K562 (cell line): ENCODE measurements at regions not wholly inside any gene's neighbourhood (a gene's known extent, or its start where the extent isn't known, plus 50 kb on each side); places are given as distances from the start of the nearest gene placed in this dataset.

Experiments
- ATF7 ChIP-seq: fragments of 450-650 bp; IDR thresholded peaks from 2 replicates; pipeline ENCODE4 v1.7.1; 2014; ENCODE audit warnings: mild to moderate bottlenecking, moderate library complexity
- EGR1 ChIP-seq: fragments of 450-650 bp; conservative IDR thresholded peaks from 2 replicates; pipeline ENCODE4 v1.6.1; 2017; ENCODE audit warnings: mild to moderate bottlenecking
- NCOA2 ChIP-seq, 2 experiments: fragments of 450-650 bp; IDR thresholded peaks; 2 replicates each; pipeline ENCODE4 v1.6.1; 2018; ENCODE audit warnings: mild to moderate bottlenecking in 2 of 2, moderate library complexity in 1 of 2; ENCODE audit not compliant: partially characterized antibody in 2 of 2
- NFRKB ChIP-seq: fragments of 450-650 bp; IDR thresholded peaks from 2 replicates; pipeline ENCODE4 v1.6.1; 2016; ENCODE audit warnings: low read depth
- TF ChIP-seq, protein P1 (sequence below): fragments of 250-450 bp; sonication (Bioruptor Pico); IDR thresholded peaks from 2 replicates; pipeline ENCODE4 v1.5.0; 2020; ENCODE audit warnings: mild to moderate bottlenecking, borderline replicate concordance
- TF ChIP-seq, protein P2 (sequence below): fragments of 200-800 bp; sonication (Bioruptor generic); IDR thresholded peaks from 2 replicates; pipeline ENCODE4 v1.6.1; 2016; ENCODE audit warnings: missing genetic modification characterization, missing compliant biosample characterization

- TF ChIP-seq, protein P1, sequence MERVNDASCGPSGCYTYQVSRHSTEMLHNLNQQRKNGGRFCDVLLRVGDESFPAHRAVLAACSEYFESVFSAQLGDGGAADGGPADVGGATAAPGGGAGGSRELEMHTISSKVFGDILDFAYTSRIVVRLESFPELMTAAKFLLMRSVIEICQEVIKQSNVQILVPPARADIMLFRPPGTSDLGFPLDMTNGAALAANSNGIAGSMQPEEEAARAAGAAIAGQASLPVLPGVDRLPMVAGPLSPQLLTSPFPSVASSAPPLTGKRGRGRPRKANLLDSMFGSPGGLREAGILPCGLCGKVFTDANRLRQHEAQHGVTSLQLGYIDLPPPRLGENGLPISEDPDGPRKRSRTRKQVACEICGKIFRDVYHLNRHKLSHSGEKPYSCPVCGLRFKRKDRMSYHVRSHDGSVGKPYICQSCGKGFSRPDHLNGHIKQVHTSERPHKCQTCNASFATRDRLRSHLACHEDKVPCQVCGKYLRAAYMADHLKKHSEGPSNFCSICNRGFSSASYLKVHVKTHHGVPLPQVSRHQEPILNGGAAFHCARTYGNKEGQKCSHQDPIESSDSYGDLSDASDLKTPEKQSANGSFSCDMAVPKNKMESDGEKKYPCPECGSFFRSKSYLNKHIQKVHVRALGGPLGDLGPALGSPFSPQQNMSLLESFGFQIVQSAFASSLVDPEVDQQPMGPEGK (CRISPR knock-in tag) = no peak
- TF ChIP-seq ATF7 = no peak
- TF ChIP-seq NFRKB = no peak
- no peak for TF ChIP-seq EGR1
- TF ChIP-seq, protein P2, sequence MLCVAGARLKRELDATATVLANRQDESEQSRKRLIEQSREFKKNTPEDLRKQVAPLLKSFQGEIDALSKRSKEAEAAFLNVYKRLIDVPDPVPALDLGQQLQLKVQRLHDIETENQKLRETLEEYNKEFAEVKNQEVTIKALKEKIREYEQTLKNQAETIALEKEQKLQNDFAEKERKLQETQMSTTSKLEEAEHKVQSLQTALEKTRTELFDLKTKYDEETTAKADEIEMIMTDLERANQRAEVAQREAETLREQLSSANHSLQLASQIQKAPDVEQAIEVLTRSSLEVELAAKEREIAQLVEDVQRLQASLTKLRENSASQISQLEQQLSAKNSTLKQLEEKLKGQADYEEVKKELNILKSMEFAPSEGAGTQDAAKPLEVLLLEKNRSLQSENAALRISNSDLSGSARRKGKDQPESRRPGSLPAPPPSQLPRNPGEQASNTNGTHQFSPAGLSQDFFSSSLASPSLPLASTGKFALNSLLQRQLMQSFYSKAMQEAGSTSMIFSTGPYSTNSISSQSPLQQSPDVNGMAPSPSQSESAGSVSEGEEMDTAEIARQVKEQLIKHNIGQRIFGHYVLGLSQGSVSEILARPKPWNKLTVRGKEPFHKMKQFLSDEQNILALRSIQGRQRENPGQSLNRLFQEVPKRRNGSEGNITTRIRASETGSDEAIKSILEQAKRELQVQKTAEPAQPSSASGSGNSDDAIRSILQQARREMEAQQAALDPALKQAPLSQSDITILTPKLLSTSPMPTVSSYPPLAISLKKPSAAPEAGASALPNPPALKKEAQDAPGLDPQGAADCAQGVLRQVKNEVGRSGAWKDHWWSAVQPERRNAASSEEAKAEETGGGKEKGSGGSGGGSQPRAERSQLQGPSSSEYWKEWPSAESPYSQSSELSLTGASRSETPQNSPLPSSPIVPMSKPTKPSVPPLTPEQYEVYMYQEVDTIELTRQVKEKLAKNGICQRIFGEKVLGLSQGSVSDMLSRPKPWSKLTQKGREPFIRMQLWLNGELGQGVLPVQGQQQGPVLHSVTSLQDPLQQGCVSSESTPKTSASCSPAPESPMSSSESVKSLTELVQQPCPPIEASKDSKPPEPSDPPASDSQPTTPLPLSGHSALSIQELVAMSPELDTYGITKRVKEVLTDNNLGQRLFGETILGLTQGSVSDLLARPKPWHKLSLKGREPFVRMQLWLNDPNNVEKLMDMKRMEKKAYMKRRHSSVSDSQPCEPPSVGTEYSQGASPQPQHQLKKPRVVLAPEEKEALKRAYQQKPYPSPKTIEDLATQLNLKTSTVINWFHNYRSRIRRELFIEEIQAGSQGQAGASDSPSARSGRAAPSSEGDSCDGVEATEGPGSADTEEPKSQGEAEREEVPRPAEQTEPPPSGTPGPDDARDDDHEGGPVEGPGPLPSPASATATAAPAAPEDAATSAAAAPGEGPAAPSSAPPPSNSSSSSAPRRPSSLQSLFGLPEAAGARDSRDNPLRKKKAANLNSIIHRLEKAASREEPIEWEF (CRISPR knock-in tag) = no peak
- TF ChIP-seq NCOA2 (IDR thresholded peaks at IDR 0.05; ENCODE audit: partially characterized antibody in 2 of 2) = no peak
Observed at GRCh38 chr13:73683746-73684145, 450.5 kb downstream of the KLF12 start (continued).
